Pons (tissue), 1 donor: ENCODE measurements at regions not wholly inside any gene's neighbourhood (a gene's known extent, or its start where the extent isn't known, plus 50 kb on each side); places are given as distances from the start of the nearest gene placed in this dataset.
"Not testable (repeated sequence)": the region's sequence is repeated elsewhere in the genome, so short reads cannot be mapped to it uniquely, and the experiment has no call there.

Experiments used
- DNase-seq: peaks from one replicate; pipeline ENCODE4 v3.0.0-alpha.2; 2016; ENCODE audit warnings: low spot score

DNA sequence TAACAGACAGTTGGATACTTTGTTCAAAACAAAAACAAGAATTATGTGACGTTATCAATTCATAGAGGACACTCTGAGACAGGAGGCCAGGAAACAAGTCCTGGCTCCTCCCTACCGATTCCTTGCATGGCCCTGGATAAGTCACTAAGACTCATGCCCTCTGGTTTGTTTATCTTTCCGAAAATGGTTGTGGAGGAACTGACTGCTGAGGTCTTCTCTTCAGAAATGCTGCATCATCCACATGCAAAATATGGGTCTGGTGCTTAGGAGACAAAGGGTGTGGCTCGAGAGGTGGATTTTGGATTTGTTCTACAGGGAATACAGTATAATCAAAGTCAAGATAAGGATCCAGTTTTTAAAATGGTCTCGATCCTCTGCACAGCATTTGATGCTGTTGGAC, 130.9 kb downstream of the RELL1 start:
- no peak for DNase-seq

DNA sequence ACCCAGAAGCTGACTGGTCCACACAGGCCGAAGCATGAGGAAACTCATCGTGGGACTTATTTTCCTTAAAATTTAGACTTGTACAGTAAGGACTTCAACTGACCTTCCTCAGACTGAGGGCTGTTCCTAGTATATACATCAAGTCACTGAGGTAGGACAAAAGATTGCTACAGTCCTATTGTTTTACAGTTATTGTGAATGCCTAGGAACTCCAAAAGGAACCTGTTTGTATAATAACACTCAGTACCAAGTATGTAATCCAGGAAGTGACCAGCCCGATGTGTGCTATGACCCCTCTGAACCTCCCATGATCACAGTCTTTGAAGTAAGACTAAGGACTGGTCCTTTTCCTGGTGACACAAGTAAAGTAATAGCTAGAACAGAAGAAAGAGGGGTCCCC, 136.3 kb downstream of the RELL1 start:
- DNase-seq, result not testable (repeated sequence)

DNA sequence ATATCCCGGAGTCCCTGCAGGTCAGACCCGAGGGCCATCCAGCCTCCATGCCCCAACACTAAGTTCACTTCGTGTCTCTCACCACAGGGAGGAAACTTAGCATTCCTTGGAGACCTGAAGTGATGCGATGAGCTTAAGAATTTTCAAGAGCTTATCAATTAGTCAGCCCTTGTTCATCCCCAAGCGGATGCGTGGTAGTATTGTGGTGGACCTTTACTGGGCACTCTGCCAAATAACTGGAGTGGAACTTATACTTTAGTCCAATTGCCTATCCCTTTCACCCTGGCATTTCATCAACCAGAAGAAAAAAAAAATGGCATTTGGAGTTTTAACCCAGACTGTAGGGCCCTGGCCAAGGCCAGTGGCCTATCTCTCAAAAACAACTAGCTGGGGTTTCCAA, 137.1 kb downstream of the RELL1 start:
- no peak for DNase-seq

DNA sequence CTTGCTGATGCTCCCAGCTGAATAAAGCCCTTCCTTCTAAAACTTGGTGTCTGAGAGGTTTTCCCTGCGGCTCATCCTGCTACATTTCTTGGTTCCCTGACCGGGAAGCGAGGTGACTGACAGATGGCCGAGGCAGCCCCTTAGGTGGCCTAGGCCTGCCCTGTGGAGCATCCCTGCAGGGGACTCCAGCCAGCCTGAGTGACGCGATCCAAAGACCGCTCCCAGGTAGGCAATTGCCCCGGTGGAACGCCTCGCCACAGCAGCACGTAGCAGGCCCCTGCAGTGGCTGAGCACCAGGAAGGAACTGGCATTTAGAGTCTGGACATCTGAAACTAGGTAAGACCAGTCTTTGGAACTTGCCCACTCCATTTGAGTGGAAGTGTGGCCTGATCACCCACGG, 139.6 kb downstream of the RELL1 start:
- DNase-seq, result no peak

DNA sequence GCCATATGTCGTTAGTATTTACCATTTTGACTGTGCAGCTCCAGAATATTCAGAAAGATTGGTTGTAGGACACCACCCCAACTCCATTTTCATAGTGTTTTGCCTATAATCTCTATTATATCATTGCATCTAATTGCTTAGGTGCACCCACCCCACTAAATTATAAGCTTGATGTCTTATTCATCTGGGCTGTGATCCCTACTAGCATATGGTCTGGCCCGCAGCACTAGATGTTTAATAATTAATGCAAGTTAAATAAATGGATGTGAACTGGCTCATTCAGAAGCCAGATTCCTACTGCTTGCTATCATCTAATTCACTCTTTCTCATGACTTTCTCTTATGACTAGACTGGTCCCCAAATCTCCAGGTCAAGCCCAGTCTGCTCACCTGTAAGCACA, 143.5 kb downstream of the RELL1 start:
- DNase-seq, result no peak

DNA sequence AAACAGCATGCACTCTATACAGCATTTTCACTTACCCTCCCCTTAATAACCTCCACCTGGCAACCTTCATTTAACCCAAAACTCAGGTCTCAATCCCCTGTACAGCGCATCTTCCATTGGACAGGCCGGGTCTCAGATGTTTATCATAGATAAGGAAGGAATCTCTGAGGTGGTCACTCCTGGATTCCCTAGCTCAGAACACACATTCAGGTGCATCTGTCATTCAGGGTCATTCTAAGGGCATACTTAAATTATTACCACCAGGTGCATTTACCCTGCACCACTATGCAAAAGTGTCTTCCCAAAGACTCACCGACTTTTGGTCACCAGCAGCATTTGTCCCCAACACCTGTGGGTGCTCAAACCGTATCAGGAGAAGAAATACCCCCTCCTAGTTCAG, 144.2 kb downstream of the RELL1 start:
- DNase-seq, result no peak

DNA sequence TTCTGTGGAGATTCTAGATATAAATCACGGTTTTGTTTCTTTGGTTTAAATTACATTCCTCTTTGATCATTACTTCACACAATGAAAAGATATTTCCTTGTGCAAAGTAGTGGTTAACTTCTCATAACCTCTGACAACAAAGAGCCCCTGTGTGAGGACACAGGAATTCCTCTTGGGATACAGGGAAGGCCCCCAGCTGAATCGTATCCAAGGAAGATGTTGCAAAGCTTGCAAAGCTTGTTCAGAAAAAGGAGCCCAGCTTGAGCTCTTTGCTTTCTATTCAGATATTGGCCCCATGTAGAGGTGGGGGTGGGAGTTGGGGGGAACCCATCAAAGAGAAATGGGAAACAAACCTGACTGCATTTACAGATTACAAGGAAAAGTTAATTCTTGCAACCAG, 145.7 kb downstream of the RELL1 start:
- no peak for DNase-seq

DNA sequence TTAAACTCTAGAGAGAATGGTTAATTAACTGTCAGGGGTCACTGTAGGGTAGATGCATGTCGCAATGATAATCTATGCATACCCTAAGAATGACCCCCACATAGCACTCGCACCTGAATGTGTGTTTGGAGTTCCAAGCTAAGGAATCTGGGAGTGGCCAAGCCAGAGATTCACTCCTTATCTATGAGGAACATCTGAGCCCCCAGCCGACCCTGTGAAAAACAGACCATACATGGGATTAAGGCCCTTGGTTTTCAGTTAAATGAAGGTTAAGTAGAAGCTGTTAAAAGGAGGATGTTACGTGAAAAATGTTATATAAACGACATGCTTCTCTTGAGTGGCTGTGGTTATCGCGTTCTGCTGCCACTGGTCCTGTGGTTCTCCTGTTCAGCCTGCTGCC, 147.2 kb downstream of the RELL1 start:
- no peak for DNase-seq

DNA sequence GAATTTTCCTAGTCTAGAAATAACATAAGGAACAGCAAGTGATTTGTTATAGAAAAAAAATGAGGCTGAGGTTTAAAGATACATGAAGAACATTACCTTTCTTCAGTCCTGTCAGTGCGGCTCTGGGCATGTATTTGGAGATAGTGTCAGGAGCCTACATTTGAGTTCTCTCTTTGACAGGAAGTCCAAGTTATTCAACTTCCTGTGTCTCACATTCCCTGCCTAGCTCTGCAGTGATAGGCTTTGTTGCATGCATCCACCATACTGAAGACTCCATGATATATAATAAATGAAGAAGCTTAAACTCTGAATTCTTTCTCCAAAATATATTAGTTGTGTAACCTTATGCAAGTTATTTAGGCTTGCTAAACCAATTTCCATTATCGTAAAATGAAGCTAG, 148.7 kb downstream of the RELL1 start:
- no peak for DNase-seq

DNA sequence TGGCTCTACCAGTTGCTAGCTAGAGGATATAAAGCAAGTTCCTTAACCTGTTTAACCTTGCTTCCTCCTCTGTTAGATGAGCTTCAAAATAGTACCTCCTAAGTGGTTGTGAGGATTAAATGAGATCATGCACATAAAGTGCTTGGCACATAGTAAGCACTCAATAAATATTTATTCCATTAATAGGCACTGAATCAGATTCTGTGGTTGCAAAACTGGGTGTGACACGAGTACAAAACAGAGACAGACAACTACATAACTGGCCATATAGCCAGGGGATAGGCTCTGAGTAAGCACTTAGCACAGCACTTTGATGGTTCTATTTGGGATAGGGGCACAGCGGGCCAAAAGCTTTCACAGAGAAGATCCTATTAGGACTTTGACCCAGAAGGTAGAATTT, 150.3 kb downstream of the RELL1 start:
- DNase-seq, result no peak

DNA sequence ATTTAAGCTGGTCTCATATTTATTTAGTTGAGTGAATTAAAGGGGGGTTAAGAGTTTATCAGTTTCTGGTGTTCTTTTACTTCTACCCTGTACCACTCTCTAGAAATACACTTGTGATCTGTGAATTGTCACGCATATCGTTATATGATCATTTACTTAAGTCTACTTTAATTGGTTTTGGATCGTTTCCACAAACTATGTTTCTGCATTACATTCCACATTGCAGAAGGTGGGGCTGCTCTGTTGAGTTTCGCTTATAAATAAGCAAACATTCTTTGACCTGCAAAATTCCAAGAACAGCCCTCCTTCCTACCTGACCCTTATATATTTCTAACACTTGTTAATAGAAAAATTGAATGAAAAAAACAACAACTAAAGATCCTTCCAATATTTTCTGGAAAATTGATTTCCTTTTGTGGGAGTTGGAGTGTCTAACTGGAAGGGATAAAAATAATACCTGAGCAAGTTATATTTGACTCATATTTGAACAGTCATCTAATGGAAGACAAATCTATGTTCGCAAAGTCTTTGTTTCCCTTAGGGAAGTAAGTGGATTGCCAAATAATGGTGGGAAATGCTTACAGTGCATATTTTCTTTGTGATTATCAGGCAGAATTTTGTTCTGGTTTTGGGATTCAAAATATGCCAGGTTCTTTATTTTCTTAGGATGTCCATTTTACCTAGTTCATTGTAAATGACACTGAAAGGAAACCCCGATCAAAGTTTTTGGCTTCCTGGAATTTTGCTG, 152.7 kb downstream of the RELL1 start:
- no peak for DNase-seq

DNA sequence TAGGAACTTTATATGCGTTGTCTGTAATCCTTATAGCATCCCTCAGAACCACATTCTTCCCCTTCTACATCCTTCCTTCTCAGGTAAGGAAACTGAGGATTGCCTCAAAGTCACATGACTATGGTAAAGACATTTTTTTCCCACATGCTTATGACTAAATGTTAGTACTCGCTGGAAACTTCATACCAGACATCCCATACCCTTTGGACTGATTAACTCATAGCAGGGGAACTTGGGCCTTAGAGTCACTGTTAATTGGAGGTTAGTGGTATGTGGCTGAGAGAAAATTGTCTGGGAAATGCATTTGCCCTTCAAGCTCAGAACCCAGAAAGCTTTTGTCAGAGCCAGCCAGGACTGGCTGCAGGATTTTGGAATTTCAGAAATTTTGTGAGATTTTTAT, 155.0 kb downstream of the RELL1 start:
- DNase-seq, result no peak

DNA sequence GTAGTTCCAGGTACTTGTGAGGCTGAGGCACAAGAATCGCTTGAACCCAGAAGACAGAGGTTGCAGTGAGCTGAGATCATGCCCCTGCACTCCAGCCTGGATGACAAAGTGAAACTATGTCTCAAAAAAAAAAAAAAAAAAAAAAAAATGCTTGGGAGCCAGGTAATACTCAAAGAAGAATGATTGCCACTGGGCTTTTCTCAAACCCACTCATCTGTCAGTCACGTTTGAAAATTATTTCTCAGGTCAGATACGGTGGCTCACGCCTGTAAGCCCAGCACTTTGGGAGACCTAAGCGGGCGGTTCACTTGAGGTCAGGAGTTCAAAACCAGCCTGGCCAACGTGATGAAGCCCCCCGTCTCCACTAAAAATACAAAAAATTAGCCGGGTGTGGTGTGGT, 155.7 kb downstream of the RELL1 start:
- DNase-seq, result no peak

DNA sequence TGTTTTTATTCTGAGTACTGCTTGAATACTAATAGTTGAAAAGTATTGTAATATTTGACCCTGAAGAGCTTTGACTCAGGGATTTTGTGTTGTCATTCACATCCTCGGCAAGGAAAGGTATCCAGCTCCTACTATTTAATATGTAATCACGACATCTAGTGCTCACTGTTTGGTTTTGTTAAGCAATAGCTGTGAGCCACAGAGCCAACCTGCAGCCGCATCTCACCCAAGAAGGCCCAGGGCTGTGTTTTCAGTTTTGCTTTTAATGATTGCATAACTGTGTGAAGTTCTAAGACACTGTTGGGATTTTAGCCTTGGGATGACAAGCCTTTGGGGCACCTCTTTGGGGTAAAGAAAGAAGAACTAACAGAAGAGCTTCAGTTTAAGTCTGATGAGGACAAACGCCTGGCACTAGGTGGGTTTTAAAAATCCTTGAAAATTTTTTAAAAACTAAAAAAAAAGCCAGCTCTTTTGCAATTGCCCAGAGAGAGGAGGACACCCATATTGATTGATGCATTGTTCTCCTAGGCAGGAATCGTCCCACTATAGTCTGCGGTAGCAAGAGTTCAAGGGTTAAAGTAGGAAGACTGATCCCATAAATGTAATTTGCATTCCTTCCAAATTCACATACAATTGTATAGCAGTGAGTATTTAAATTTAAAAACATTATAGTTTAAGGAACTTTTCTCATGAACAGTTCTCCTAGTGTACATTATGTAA, 157.8 kb downstream of the RELL1 start:
- DNase-seq, result peak; percentile 2

DNA sequence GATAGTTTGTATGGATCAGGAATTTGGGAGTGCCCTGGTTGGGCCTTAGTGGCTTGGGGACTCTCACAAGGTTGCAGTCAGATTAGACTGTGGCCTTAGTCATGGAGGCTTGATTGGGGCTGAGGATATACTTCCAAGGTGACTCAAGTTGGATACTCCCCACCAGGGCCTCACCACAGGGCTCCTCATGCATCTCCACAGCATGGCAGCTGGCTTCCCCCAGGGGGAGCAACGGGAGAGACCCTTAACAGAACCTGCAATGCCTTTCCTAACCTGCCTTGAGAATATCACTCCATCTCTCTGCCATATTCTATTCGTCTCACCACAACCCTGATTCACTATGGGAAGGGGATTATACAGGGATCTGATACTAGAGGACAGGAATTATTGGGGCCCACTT, 161.9 kb downstream of the RELL1 start:
- no peak for DNase-seq

DNA sequence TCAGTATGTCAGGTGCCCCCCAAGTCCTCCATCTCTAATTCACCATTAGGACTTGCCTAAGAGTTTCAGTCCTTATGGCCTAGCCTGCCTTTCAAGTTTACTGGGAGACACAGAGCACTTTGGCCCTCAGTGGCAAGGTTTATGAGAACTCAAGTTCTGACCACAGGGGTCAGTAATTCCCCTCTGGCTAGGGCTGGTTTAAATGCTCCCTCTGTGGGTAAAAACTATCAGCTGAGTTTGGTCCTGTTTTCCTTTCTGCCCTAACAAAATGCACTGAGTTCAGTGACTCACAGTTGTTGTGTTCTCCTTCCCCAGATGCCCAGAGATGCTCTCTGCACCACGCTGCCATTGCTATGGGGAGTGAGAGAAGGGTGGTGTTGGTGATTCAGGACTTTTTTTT, 163.2 kb downstream of the RELL1 start:
- no peak for DNase-seq

DNA sequence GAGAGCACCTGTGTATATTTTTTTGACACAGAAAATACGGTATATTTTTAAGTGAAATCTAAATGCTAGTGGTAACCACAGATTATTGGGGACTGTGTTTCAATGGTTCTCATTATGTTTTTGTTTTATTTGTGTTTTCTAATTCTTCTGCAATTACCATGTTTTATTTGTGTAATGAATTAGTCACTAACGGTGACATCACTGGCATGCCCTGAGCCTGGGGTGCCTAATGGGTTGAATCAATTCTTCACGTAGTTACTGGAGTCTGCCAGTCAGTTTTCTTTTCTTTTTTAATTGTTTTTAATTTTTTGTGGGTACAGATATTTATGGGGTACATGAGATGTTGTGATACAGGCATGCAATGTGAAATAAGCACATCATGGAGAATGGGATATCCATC, 168.8 kb downstream of the RELL1 start:
- DNase-seq, result no peak

DNA sequence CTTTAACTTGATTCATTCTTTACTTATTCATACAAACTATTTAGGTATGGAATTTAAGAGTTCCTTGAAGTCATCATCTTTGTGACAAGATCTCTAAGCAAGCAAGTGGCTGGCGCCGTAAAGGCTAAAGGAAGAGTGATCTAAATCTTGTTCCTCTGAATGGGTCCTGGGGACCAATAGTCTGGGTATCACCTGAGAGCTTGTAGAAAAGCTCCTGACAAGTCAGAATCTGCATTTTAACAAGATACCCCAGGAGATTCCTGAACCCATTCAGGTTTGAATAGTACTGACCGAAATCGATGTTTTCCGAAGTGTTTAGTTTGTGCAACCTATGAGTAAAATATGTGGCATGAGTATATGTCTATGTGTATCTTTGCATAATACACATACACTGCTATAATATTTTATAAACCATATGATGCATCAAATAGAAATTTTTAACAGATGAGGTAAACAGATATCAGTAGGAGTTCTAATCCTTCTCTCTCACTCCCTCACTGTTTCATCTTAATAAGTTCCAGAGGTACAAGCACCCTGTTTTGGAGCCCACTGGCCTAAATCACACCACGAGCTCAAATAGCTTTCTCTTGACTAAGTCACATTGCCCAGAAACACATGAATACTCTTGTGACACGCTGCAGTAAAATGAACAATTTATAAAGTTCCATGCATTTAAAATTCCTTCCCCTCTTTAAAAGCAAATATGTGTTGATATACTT, 170.0 kb downstream of the RELL1 start:
- no peak for DNase-seq

DNA sequence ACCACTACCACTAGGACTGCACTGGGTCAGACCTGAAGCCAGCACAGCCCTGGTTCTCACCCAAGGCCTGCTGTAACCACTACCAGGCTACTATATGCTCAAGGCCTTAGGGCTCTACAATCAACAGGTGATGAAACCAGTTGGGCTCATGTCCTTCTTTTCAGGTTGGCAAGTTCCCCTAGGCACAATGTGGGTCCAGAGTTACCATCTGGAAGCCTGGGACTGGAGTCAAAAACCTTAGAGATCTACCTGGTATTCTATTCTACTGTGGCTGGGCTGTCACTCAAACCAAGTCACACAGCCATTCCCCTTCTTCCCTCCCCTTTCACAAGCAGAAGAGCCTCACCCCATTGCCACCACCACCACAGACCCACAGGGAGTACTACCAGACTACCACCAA, 175.6 kb downstream of the RELL1 start:
- no peak for DNase-seq

DNA sequence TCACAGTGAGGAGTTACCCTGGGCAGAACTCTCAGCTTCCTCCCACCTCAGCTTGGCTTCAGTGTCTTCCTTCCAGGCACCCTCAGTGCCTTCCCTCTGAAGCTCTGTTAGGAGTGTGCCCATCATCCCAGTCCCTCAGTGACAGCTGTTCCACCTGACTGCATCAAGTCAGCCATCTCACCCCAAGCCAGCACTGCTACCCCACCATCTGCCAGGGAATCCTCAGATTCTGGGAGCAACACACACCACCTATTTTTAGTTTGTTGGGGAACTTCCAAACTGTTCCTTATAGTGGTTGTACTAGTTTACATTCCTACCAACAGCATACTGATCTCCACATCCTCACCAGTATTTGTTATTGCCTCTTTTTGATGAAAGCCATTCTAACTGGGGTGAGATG, 182.9 kb downstream of the RELL1 start:
- DNase-seq, result no peak

DNA sequence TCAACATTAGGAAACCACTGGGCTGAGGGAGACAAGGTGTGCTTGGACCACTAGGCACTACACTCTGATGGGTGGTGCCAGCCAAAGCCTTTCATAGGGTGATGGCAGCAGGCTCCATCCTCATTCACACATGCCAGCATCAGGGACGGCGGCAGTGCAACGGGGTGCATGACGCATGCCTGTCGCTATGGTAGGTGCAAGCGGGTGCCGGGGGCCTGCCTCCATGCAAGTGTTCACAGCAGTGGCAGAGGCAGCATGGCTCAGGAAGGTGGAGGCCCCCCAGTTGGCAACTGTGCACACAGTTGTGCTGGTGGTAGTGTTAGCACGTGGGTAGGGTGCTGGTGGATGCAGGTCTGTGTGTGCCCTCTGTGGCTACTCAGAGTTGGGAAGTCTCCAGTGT, 184.1 kb downstream of the RELL1 start:
- no peak for DNase-seq
